ENCODE measurements at regions not wholly inside any gene's neighbourhood (a gene's known extent, or its start where the extent isn't known, plus 50 kb on each side); places are given as distances from the start of the nearest gene placed in this dataset.

- no peaks in the 10 kb centered on the region for H3K9me2 ChIP-seq (replicated peaks; ENCODE audit: control insufficient read depth, low read length)
- H3K4me1 ChIP-seq (ENCODE audit: control insufficient read depth, low read length) = no peaks in the 10 kb centered on the region
- no peak overlapping the region for H3K27ac ChIP-seq (ENCODE audit: low read depth, low read length)
- no peaks in the 10 kb centered on the region for H3K9me3 ChIP-seq (ENCODE audit: control insufficient read depth, insufficient read depth, low read length)
- TF ChIP-seq EZH2phosphoT487 (IDR thresholded peaks at IDR 0.05; ENCODE audit: borderline replicate concordance, low read length) (no peak), CTCF (IDR thresholded peaks at IDR 0.05; ENCODE audit: low read depth, low read length, poor library complexity, severe bottlenecking) (no peak)
- no peaks in the 10 kb centered on the region for H4K20me1 ChIP-seq (ENCODE audit: control insufficient read depth, insufficient read depth, low read depth, low read length)
- no peak overlapping the region for H3K4me3 ChIP-seq (ENCODE audit: low read length)
- no peak overlapping the region for H3K4me2 ChIP-seq (ENCODE audit: low read length)
- H3F3A ChIP-seq (ENCODE audit: control insufficient read depth, insufficient read depth) = no peaks in the 10 kb centered on the region
- no peaks in the 10 kb centered on the region for H3K27me3 ChIP-seq (ENCODE audit: control insufficient read depth, low read length)
- H3K79me2 ChIP-seq (ENCODE audit: control insufficient read depth, low read length) = no peaks in the 10 kb centered on the region
- no peaks in the 10 kb centered on the region for H3K36me3 ChIP-seq (ENCODE audit: control insufficient read depth, low read length)
Measured at GRCh38 chr3:144942093-144942837, 970.6 kb downstream of the DIPK2A start.

DNA sequence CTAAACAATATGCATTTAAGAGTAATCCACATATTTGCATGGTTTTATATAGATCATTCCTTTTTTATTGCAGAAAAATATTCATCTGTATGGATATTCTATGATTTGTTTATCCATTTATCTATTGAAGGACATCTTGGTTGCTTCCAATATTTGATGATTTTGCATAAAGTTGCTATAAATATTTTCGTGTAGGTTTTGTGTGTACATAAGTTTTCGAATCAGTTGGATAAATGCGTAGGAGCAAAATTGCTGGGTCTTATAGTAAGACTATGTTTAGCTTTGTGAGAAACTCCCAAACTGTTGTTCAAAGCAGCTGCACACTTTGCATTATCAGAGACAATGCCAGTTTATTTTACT, 971.2 kb downstream of the DIPK2A start:
- no peaks in the 10 kb centered on the region for H3K9me3 ChIP-seq (ENCODE audit: control insufficient read depth, insufficient read depth, low read length)
- H3F3A ChIP-seq (ENCODE audit: control insufficient read depth, insufficient read depth) = no peaks in the 10 kb centered on the region

GRCh38 chr3:144947895-144948294, 976.3 kb downstream of the DIPK2A start:
- Histone ChIP-seq H3K36me3 (ENCODE audit: control insufficient read depth, low read length) (no peaks in the 10 kb centered on the region), H3K9me2 (replicated peaks; ENCODE audit: control insufficient read depth, low read length) (no peaks in the 10 kb centered on the region)

More for the DNA sequence above, 971.2 kb downstream of the DIPK2A start:
- H3K27me3 ChIP-seq (ENCODE audit: control insufficient read depth, low read length) = no peaks in the 10 kb centered on the region
- H4K20me1 ChIP-seq (ENCODE audit: control insufficient read depth, insufficient read depth, low read depth, low read length) = no peaks in the 10 kb centered on the region
- no peak overlapping the region for H3K27ac ChIP-seq (ENCODE audit: low read depth, low read length)
- H3K36me3 ChIP-seq (ENCODE audit: control insufficient read depth, low read length) = no peaks in the 10 kb centered on the region
- no peaks in the 10 kb centered on the region for H3K79me2 ChIP-seq (ENCODE audit: control insufficient read depth, low read length)
- H3K4me3 ChIP-seq (ENCODE audit: low read length) = no peak overlapping the region
- TF ChIP-seq CTCF (IDR thresholded peaks at IDR 0.05; ENCODE audit: low read depth, low read length, poor library complexity, severe bottlenecking) = no peak
- TF ChIP-seq EZH2phosphoT487 (IDR thresholded peaks at IDR 0.05; ENCODE audit: borderline replicate concordance, low read length) = no peak
- H3K9me2 ChIP-seq (replicated peaks; ENCODE audit: control insufficient read depth, low read length) = no peaks in the 10 kb centered on the region
- H3K4me2 ChIP-seq (ENCODE audit: low read length) = no peak overlapping the region
- H3K4me1 ChIP-seq (ENCODE audit: control insufficient read depth, low read length) = no peaks in the 10 kb centered on the region

More at GRCh38 chr3:144947895-144948294, 976.3 kb downstream of the DIPK2A start:
- Histone ChIP-seq H3K4me3 (ENCODE audit: low read length) (no peak overlapping the region), H3K27me3 (ENCODE audit: control insufficient read depth, low read length) (no peaks in the 10 kb centered on the region), H4K20me1 (ENCODE audit: control insufficient read depth, insufficient read depth, low read depth, low read length) (no peaks in the 10 kb centered on the region), H3K4me1 (ENCODE audit: control insufficient read depth, low read length) (no peaks in the 10 kb centered on the region), H3F3A (ENCODE audit: control insufficient read depth, insufficient read depth) (no peaks in the 10 kb centered on the region), H3K9me3 (ENCODE audit: control insufficient read depth, insufficient read depth, low read length) (no peaks in the 10 kb centered on the region), H3K4me2 (ENCODE audit: low read length) (no peak overlapping the region), H3K27ac (ENCODE audit: low read depth, low read length) (no peak overlapping the region), H3K79me2 (ENCODE audit: control insufficient read depth, low read length) (no peaks in the 10 kb centered on the region)
- TF ChIP-seq CTCF (IDR thresholded peaks at IDR 0.05; ENCODE audit: low read depth, low read length, poor library complexity, severe bottlenecking) = no peak
- no peak for TF ChIP-seq EZH2phosphoT487 (IDR thresholded peaks at IDR 0.05; ENCODE audit: borderline replicate concordance, low read length)

Measured in DOHH2 (cell line).